ENCODE measurements at regions not wholly inside any gene's neighbourhood (a gene's known extent, or its start where the extent isn't known, plus 50 kb on each side); places are given as distances from the start of the nearest gene placed in this dataset.
"Not testable (repeated sequence)": the region's sequence is repeated elsewhere in the genome, so short reads cannot be mapped to it uniquely, and the experiment has no call there.

- no peak for DNase-seq
These were observed 519.4 kb upstream of the ZNF337 start for GRCh38 chr20:26216025-26216424.

GRCh38 chr20:26214991-26215390, 518.3 kb upstream of the ZNF337 start:
- no peak for DNase-seq

GRCh38 chr20:26209171-26209941, 512.7 kb upstream of the ZNF337 start:
- no peak for DNase-seq

- DNase-seq: peak; percentile 7
These were observed 511.8 kb upstream of the ZNF337 start for GRCh38 chr20:26208296-26209091.

- DNase-seq: not testable (repeated sequence)
These were observed 511.3 kb upstream of the ZNF337 start for GRCh38 chr20:26207967-26208295.

- DNase-seq: no peak
These were observed 510.7 kb upstream of the ZNF337 start for GRCh38 chr20:26207237-26207966.

- DNase-seq: no peak
These were observed 508.7 kb upstream of the ZNF337 start for GRCh38 chr20:26205350-26205749.

GRCh38 chr20:26201026-26201425, 504.4 kb upstream of the ZNF337 start:
- not testable (repeated sequence) for DNase-seq

- not testable (repeated sequence) for DNase-seq
These were observed 490.7 kb upstream of the ZNF337 start for GRCh38 chr20:26187329-26187728.

- DNase-seq: not testable (repeated sequence)
These were observed 487.1 kb upstream of the ZNF337 start for GRCh38 chr20:26183720-26184119.

- DNase-seq: not testable (repeated sequence)
These were observed 484.7 kb upstream of the ZNF337 start for GRCh38 chr20:26181364-26181763.

- not testable (repeated sequence) for DNase-seq
These were observed 475.2 kb upstream of the ZNF337 start for GRCh38 chr20:26171875-26172274.

GRCh38 chr20:26169506-26169905, 472.9 kb upstream of the ZNF337 start:
- DNase-seq: no peak

GRCh38 chr20:26167499-26167898, 470.8 kb upstream of the ZNF337 start:
- no peak for DNase-seq

GRCh38 chr20:26163890-26164289, 467.2 kb upstream of the ZNF337 start:
- DNase-seq: no peak

- DNase-seq: not testable (repeated sequence)
These were observed 466.5 kb upstream of the ZNF337 start for GRCh38 chr20:26163151-26163550.

GRCh38 chr20:26161741-26162140, 465.1 kb upstream of the ZNF337 start:
- not testable (repeated sequence) for DNase-seq

- not testable (repeated sequence) for DNase-seq
These were observed 464.3 kb upstream of the ZNF337 start for GRCh38 chr20:26160916-26161315.

GRCh38 chr20:26154224-26154623, 457.6 kb upstream of the ZNF337 start:
- DNase-seq: no peak

GRCh38 chr20:26135325-26136110, 438.9 kb upstream of the ZNF337 start:
- no peak for DNase-seq

- DNase-seq: no peak
These were observed 438.0 kb upstream of the ZNF337 start for GRCh38 chr20:26134606-26135005.

- DNase-seq: not testable (repeated sequence)
These were observed 437.1 kb upstream of the ZNF337 start for GRCh38 chr20:26133794-26134193.
